ENCODE measurements at regions not wholly inside any gene's neighbourhood (a gene's known extent, or its start where the extent isn't known, plus 50 kb on each side); places are given as distances from the start of the nearest gene placed in this dataset.
"Not testable (repeated sequence)": the region's sequence is repeated elsewhere in the genome, so short reads cannot be mapped to it uniquely, and the experiment has no call there.

DNA sequence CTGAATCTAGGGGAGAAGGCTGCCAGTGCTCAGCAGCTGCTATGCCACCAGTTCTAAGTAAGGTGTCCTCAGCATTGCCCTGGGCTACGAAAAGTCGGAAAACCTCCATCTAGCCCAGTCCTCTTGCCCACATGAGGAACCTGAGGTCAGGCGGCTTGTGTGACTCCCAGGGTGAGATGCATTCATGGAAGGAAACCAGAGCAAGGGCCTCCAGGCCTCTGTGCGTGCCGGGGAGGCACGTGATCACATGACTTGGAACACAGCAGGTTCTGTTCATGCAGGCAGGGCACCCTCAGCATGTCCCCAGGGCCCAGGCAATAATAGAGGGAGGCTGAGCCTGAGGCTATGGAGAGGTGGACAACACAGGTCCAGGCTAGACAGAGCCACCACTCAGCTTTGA lies 312.5 kb upstream of the DUSP10 start:
- DNase-seq = no peak

DNA sequence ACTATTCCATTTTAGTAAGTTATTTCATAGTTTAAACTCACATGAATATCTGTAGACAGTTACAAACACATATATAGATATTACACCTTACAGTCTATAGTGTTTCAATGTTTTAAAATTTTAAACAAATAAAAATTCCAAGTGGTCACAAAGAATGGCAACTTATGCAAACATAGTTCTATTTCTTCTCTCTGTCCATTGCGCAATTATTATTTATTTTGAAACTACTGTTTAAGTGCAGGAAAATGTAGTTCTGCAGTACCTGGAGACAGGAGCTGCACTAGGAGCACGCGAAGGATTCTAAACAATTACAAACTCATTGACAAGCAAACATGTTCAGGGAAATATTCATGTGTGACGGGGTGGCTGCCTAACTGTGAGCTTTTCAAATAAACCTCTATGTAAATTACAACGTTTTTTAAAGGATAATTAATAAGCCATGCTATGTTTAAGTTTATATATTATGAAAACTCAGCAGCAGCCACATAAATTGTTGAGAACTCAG lies 312.0 kb upstream of the DUSP10 start:
- DNase-seq = no peak

DNA sequence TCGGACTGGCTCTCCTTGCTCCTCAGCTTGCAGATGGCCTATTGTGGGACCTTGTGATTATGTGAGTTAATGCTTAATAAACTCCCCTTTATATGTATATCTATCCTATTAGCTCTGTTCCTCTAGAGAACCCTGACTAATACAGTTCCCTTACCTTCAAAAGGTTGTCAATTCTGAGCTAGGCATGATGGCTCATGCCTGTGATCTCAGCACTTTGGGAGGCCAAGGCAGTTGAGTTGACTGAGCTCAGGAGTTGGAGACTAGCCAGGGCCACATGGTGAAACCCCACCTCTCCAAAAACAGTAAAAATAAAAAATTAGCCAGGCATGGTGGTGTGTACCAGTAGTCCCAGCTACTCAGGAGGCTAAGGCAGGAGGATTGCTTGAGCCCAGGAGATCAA lies 309.4 kb upstream of the DUSP10 start:
- DNase-seq = not testable (repeated sequence)

DNA sequence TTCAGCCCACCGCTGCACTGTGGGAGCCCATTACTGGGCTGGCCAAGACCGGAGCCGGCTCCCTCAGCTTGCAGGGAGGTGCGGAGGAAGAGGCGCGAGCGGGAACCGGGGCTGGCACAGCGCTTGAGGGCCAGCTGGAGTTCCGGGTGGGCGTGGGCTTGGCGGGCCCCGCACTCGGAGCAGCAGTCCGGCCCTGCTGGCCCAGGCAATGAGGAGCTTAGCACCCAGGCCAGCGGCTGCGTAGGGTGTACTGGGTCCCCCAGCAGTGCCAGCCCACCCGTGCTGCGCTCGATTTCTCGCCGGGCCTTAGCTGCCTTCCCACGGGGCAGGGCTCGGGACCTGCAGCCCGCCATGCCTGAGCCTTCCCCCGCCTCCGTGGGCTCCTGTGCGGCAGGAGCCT lies 307.8 kb upstream of the DUSP10 start:
- DNase-seq = not testable (repeated sequence)

DNA sequence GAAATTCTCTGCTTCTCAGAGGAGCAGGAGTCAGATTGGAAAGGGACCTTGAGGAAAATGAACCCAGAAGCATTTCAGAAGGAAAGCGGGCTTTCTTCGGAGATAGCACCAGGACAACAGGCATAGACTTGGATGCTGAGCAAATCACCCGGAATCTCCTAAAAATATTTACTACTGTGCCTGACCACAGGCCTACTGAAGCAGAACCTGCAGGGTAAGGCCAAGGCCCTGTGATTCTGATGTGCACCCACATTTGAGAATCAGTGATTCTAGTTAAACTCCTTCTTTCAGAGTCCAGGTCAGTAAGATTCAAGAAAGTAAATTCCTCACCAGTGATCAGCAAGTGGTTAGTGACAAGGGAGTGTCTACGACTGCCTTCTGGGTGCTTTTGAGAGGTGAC lies 307.3 kb upstream of the DUSP10 start:
- DNase-seq = no peak

DNA sequence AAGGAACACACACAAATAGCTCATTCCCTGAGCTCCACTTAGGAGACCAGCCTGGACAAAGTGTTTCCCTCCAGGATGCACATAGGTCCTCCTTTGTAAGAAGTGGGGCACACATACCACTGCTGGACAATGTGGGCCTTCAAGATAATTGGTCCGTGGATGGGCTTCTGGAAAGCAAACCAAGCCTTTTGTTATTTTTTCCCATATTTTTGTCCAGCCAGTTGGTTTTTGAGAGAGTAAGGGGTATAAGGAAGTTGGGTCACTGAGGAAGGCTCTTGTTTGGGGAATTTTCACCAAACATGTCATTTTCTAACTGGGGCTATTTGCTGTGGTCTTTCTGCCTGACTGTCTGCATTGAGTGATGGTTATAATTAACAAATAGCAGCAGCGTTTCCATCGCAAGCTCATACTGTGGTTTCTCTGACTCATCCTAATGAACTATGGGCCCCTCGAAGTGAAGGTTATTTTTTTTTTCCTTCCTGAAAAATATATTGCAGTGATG lies 306.3 kb upstream of the DUSP10 start:
- no peak for DNase-seq

DNA sequence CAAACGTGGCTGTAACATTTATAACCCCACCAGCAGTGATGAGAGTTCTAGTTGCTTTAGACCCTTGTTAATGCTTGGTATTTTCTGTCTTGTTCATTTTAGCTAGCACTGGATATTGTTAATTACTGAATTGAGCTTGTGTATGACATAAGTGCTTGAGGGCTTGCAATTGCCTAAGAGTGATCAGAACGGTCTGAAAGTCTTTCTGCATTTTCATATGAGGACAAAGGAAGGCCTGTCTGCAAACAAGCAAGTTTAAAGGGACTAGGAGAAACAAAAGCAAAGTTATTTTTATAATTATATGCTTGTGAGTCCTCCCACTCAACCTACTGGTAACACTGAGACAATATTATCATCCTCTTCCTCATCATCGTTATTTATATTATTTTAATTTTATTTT lies 305.5 kb upstream of the DUSP10 start:
- DNase-seq = no peak

DNA sequence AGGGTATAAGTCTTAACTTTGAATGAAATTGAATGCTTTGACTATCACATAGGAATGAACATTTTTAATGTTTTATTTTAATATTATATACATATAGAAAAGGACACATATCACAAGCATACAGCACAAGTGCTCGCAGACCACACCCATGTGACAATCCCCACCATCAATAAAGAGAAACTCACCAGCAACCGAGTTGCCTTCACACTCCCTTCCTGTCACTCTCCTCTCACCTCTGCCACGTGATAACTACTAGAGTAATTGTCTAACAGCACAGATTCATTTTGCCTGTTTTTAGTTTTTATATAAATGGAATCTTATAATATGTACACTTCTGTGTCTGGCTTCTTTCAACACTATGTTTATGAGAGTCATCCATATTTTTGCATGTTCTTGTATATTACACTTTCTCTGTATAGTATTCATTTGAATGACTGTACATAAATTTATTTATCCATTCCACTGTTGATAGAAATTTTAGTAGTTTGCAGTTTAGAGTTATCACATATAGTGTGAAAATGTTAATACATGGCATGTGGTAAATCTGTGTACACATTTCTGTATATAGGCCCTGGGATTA lies 304.9 kb upstream of the DUSP10 start:
- peak; percentile 3 for DNase-seq

DNA sequence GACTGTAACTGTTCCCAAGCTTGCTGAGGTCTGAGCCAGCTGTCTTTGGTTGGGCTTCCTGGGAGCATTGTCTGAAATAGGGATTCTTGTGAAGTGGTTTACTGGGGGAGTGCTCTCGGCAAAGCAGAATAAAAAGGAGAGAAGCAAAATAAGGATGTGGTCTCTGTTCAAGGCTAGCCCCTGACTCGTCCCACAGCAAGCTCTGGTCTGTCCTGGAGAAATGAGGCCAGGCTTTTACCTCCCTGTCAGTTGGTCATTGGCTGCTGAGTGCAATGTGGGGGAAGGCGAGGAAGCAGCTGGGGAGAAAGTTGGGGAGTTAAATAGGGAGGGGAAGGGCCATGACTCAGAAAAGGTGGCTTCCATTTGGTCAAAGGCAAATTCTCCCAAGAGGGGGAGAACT lies 303.9 kb upstream of the DUSP10 start:
- no peak for DNase-seq

DNA sequence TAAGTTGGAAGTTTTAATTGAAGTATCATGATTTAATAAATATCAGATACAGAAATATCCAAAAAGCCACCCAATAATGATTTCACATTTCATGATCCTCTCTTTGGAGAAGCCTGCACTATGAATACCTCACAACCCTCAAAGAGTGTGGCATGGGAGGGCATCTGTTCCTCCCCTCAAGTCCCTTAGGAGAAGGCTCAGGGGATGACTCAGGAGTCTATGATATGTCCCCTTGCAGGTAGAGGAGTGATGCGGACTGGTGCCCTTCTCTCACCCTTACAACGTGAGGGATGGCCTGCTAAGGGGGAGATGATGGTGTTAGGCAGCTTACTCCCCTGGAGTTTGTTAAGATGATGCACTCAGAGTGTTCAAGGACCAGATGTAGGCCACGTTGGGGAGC lies 303.3 kb upstream of the DUSP10 start:
- DNase-seq = no peak

DNA sequence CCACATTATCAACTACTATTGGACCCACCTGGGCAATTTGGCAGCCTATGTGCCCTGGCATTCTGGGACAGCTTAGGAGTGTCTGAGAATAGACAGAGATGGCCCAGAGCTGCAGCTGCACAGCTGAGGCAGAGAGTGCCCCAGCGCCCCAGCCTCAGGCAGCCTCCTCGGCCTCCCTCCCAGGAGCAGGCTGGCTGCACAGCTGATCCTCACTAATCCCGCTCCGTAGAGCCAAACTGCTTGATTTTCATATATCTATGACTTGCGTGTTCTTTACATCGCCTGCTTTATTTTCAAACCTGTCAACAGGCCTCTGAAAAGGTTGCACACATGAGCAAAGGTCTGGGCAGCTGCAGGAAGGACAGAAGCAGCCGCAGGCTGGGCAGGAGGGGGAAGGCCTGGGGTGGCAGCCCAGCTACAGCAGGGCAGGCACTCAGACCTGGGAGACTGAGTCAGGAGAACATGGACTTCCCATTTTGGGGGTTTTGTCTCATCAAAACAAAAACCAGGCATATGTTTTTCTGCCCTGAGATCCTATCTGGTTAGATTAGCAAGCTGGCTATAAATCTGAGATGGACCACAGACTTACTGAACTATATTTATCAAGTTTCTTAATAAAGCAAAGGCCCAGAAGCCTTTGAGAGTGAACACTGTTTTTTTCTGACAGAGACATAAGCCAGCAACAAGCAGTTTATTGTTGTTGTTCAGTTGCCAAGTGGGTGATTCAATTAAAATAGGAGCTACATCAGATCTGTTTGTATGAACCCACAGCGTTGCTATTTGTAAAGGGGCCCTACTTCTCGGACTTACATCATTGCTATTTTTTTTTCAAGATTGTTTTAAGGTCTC lies 301.8 kb upstream of the DUSP10 start:
- DNase-seq = no peak

DNA sequence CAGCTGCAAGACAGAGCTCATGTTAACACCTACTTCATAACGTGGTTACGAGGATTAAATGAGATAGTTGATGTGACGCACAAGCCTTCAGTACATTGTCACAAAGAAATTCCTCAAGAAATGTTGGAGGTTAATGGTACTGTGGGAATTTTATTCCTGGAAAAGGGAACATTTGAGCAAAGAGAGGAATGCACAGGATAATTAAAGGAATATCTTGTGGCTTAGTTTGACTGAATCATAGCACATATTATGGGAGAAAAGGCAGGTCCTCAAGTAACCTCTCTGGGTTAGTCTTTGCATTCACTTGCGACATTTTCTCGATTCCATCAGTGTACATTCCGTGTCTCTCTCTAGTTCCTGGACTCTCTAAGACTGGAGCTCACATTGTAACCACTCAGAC lies 300.2 kb upstream of the DUSP10 start:
- no peak for DNase-seq

DNA sequence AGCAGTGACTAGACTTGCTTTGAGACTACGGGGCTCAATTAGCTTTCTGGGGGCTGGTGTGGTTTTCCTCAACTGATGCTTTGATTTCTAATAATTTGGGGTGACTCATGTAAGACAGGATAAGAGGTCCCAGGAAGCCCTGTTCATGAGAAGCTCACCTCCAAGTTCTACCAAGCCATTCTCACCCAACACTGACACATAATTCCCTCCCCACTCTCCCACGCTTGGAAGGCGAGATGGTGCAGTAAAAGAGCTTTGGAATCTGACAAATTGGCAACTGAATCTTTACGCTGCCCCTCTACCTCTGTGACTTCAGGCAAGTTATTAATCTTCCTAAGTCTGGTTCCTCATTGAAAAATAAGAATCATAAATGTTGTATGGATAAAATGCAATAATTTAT lies 299.1 kb upstream of the DUSP10 start:
- DNase-seq = no peak

DNA sequence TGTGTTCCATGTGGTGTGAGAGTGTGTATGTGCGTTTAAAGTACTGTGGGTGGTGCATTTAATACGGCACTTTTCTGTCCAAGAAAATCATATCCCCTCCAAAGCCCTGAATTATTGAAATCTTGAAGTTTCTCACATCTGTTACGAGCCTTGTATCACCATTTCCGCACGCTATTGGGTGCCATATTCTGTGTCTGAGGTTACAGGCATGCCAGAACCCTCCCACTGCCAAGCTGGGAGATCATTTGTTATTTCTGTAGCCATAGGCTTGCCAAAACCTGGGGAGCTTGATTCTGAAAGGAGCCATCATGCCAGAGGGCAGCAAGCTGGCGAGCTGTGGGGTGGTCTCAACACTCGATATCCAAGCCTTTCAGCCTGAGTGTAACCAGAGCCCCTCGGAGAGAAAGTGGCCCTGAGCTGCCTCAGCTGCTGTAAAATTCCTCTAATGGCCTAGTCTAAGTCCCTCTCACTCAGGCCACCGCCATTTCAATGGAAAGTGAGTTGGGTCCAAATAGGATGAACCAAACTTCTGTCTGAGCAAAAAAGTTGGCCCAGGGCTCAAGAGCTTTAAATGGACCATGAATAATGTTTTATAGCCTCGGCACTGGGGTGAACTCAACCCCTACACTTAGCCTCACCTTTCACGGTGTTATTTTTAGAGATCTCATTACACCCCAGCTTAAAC lies 298.4 kb upstream of the DUSP10 start:
- DNase-seq = no peak

DNA sequence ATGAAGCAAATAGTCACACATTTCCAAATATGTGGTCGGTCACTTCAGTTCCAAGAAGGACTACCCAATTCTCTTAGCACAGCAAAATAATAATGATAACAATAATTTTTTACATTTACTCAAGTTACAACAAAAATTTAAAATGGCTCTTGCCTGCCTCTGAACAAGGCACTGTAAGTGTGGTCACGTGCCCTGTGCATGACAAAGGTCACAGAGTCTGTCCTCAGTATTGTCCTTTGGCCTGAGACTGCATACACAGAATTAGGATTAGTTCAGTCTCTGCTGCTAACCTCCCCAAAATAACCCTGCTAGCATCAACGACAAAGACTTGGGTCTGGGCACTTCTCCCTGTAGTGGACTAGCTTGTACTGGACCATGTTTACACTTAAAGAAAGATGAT lies 297.1 kb upstream of the DUSP10 start:
- DNase-seq = no peak

DNA sequence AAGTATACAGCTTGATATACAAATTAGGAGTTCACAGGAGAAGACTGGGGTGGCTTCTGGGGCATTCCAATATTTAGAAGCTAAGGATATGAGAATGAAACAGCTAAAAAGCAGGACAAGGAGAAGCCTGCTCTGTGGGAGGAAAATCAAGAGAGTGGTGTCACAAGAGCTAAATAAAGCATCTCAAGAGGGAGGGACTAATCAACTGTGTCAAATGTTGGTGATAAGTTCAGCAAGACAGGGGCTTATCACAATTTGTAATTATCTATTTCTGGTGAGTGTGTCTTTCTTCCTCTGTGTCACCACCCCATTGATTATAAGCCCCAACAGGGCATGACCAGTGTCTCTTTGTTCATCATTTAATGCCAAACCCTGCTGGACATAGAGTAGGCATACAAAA lies 295.8 kb upstream of the DUSP10 start:
- DNase-seq = no peak

DNA sequence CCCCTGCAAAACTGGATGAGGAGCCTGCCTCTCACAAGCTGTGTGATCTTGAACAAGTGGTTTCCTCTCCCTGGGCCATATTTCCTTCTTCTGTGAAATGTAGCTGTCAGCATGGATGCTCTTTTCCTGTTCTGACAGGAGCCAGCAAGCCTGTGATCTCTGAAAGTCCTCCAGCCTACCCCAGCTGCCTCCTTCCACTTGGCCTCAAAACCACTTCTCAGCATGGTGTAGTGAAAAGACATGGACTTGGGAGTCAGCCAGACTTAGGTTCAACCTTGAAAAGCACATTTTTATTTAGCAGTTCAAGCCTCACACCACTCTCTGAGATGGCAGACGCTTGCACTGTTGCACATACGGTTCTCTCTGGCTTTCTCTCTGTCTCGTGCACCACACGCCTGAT lies 292.9 kb upstream of the DUSP10 start:
- no peak for DNase-seq

DNA sequence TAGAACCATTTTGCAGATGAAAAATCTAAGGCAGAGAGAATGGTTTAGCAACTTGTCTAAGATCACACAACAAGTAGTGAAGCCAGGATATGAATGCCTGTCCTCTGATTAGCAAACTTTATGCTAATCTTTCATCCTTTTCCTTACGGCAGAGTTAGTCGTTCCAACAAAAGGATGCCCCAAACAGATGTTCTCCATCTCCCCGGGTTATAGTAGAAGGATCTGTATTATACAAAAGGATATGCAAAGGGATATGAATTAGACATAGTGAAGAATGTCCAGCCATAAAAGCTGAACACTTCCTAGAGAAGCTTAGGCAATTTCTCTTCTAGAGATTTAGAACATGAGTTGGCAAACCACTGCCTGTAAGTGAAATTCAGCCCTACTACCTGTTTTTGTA lies 291.6 kb upstream of the DUSP10 start:
- no peak for DNase-seq

DNA sequence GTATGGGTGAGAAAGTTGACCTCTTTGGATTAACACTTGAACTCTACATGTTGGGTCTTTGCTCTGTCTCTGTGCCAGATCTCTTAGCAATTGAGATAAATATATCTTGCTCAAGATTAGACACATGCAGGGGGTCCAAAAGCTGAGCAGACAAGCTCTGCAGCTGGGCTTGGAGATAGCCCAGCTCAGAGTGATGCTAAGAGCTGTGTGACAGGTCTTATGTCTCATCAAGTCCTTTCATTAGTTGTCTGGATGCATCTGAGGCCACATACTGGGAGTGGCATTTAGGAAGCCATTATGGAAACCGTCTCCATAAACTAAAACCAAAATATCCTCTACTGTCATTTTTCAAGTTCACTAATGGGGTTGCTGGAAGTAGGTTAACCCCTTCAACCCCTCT lies 289.4 kb upstream of the DUSP10 start:
- no peak for DNase-seq

DNA sequence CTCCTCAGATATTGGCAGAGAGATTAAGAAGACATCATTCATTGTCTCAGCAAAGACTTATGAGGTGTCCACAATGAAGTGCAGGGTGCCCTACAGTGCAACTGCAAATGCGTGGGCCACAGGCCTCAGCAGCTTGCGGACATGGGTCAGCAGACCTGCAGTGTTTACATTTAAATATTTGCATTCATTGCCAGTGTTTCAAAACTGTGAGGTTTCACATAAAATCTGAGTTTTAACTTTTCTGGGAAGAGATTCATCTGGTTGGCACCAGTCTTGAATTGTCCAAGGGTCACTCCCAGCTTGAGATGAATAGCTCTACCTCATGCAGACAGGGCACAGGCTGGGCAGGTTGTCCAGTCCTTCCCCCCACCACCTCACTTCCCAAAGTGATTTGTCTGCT lies 286.8 kb upstream of the DUSP10 start:
- no peak for DNase-seq

DNA sequence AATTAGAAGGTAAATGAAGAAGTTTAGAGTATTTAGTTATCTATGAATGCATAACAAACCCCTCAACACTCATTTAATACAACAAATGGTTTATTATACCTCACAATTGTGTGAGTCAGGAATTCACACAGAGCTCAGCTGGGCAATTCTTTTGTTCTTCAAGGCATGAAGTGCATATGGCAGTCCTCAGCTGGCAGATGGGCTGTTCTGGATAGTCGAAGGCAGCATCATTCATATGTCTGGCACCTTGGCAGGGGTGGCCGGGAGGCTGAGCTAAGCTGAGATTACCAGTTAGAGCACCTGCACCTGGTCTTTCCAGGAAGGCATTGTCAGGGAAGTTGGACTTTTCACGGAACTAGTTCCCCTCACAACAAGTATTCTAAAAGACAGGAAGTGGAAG lies 286.2 kb upstream of the DUSP10 start:
- no peak for DNase-seq

DNA sequence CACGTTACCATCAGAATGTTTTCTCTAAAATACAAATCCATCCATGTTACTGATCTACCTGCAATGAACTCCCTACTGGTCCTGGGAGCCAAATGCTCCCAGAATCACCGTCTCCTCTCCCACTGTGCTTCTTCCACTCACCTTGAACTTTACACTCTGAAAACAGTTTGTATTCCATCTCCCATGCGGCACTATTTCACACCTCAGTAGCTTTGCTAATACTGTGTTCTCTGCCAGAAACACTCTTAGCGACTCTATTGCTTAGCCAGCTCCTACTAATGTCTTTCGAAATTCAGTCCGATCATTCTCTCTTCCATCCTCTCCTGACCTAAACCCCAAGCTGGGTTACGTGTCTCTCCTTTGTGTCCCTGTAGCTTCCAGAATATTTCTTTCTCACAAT lies 284.4 kb upstream of the DUSP10 start:
- no peak for DNase-seq

DNA sequence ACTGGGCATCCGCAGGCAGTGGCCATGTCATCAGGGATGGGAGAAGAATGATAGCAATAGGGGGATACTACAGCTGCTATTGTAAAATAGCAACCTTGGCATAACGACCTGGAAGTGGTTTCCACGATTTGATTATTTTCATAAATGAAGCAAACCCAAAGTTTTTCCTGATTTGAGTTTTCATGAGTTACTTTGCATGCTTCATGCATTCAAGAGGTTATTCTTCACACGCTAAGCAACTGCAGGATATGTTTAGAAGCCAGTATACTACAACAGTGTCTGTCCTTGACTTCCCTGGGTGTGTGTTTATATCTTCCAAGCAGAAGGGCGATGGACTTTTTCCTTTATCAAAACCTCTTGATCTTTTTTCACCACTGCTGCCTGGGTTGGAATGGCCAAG lies 281.1 kb upstream of the DUSP10 start:
- no peak for DNase-seq

DNA sequence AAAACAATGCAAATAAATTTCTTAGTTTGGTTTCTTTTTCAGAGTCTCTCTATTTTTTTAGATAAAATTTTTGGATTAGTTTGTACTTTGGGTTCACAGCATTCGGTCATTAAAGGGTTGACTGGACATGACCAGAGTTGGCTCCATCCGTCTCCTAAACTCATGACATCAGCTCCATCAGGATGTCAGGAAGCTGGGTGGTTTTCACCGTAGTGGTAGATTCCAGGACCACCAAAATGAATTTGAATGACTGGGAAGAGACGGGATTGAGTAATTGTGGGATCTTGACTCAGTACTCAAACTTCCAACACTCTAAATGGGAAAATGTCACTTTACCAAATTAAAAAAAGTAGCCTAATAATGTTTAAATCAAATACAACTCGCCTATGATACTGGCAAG lies 279.2 kb upstream of the DUSP10 start:
- DNase-seq = no peak

Measured in CD4-positive, alpha-beta T cell treated with Interleukin-17A for 1 hour (primary cell).